ENCODE measurements at regions not wholly inside any gene's neighbourhood (a gene's known extent, or its start where the extent isn't known, plus 50 kb on each side); places are given as distances from the start of the nearest gene placed in this dataset.

DNA sequence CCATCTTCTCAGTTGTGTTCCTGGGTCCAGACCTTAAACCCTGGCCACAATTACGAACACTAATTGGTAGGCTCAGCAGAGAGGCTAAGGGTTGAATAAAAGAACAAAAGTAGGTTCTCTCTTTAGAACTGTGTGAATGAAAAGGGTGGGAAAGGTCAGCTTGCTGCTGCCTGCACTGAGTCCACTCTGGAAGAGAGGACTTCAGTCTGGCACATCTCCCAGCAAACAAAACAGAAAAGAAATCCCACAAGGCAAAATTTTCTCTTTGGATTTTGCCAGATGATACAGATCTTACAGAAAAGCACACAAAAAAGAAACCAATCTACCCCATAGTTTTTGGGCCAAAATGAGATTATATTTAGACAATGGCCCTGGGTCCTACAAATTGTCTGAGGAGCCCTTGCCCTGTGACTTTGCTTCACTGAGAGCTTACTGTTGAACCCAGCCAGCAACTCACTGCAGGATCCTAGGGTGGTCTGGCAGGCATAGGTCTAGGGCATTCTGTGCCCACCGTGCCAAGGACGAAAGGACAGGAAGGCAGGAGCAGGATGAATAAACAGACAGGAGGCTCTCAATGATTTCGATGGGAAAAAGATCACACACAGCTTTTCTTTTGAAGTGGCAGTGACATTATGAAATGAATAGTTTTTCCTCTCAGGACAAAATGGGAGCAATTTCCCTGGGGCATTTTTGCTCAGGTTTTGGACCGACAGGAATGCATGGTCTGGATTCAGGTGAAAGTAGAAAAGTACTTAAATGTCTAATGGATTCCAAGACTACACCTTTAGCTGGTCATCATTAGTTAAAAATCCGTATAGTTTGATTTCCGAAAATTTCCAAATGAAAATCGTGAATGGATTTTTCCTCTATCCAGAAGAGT lies 68.4 kb upstream of the STAM2 start (continued):
- TF ChIP-seq GTF2E2 (tag; IDR thresholded peaks at IDR 0.05) = no peak
- no peak for TF ChIP-seq BACH1 (tag; IDR thresholded peaks at IDR 0.05)
- TF ChIP-seq POLR2A (conservative IDR thresholded peaks at IDR 0.05) = no peak
- no peak for TF ChIP-seq HNRNPH1 (optimal IDR thresholded peaks at IDR 0.05; ENCODE audit: low read depth, low read length)

DNA sequence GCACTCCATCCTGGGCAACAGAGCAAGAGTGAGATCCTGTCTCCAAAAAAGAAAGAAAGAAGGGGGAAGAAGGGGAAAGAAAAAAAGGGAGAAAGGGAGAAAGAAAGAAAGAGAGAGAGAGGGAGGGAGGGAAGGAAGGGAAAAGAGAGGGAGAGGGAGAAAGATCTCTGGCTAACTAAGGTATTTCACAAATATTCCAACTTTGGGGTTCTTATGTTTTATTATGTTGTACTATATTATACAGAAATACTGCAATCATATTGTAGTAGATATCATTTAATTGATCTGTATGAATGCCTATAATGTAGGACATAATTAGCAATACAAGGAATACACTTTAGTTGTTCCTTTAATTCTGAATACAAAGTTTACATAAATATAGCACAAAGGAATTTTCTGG lies 70.1 kb upstream of the STAM2 start:
- DNase-seq (ENCODE audit: extremely low read depth in 1 of 4, low spot score in 3 of 4) (no peak), ATAC-seq (no peak), FAIRE-seq (no peak)
- in situ Hi-C loops (cut with MboI) (no loop called here), intact Hi-C loops (cut with micrococcal nuclease) (no loop called here)
- Histone ChIP-seq H3K79me2 (ENCODE audit: control insufficient read depth, insufficient read depth, low read length) (no peaks in the 10 kb centered on the region), H3K4me3 (no peak overlapping the region), H3K9ac (ENCODE audit: insufficient read depth in 1 of 2, low read depth in 2 of 2, low read length in 2 of 2) (no peak overlapping the region), H4K20me1 (replicated peaks; ENCODE audit: control insufficient read depth, insufficient read depth, low read length) (no peaks in the 10 kb centered on the region), H3K27ac (ENCODE audit: extremely low read depth, low read depth, low read length) (no peak overlapping the region), H3K9me3 (replicated peaks; ENCODE audit: control insufficient read depth, insufficient read depth, low read depth, low read length) (no peaks in the 10 kb centered on the region), H3K36me3 (ENCODE audit: control insufficient read depth, insufficient read depth, low read length) (no peaks in the 10 kb centered on the region), H3K9me1 (ENCODE audit: control insufficient read depth, insufficient read depth, low read length) (no peaks in the 10 kb centered on the region), H3K4me1 (replicated peaks in 1 of 2; ENCODE audit: control insufficient read depth in 2 of 2, insufficient read depth in 2 of 2, low read length in 2 of 2) (no peaks in the 10 kb centered on the region), H3K4me2 (ENCODE audit: insufficient read depth, low read length) (no peak overlapping the region), H3K27me3 (ENCODE audit: control insufficient read depth in 2 of 2, insufficient read depth in 2 of 2, low read length in 2 of 2) (no peaks in the 10 kb centered on the region), H2AFZ (ENCODE audit: low read depth, low read length) (no peak overlapping the region)
- CTCF ChIA-PET (ENCODE audit: low intra/inter-chr PET ratio) = no interaction called here
- BruUV-seq (replicated peaks) = no TSS peak
- POLR2A ChIA-PET = no interaction called here
- peak; percentile 92 for TF ChIP-seq HNRNPK (IDR thresholded peaks at IDR 0.05; ENCODE audit: low read depth, low read length, poor library complexity, severe bottlenecking)
- TF ChIP-seq, protein P1, sequence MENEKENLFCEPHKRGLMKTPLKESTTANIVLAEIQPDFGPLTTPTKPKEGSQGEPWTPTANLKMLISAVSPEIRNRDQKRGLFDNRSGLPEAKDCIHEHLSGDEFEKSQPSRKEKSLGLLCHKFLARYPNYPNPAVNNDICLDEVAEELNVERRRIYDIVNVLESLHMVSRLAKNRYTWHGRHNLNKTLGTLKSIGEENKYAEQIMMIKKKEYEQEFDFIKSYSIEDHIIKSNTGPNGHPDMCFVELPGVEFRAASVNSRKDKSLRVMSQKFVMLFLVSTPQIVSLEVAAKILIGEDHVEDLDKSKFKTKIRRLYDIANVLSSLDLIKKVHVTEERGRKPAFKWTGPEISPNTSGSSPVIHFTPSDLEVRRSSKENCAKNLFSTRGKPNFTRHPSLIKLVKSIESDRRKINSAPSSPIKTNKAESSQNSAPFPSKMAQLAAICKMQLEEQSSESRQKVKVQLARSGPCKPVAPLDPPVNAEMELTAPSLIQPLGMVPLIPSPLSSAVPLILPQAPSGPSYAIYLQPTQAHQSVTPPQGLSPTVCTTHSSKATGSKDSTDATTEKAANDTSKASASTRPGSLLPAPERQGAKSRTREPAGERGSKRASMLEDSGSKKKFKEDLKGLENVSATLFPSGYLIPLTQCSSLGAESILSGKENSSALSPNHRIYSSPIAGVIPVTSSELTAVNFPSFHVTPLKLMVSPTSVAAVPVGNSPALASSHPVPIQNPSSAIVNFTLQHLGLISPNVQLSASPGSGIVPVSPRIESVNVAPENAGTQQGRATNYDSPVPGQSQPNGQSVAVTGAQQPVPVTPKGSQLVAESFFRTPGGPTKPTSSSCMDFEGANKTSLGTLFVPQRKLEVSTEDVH (IDR thresholded peaks at IDR 0.05; ENCODE audit: low read depth, partially characterized antibody) = no peak
